H1 (cell line): ENCODE measurements at regions not wholly inside any gene's neighbourhood (a gene's known extent, or its start where the extent isn't known, plus 50 kb on each side); places are given as distances from the start of the nearest gene placed in this dataset.

Experiments
- CTCF ChIA-PET: fragments of 300-600 bp; sonication (Branson Sonifier 250); formaldehyde crosslinking; loops from one replicate; lab custom pipeline; 2021; ENCODE audit not compliant: partially characterized antibody; lab: Charles Lee
- POLR2A ChIA-PET: fragments of 300-600 bp; sonication (Branson Sonifier 250); formaldehyde crosslinking; loops from one replicate; lab custom pipeline; 2021; ENCODE audit warnings: inconsistent platforms; ENCODE audit not compliant: partially characterized antibody; lab: Charles Lee
- DNase-seq, 2 experiments: peaks; one replicate each; pipeline versions ENCODE4 v3.0.0 to v3.0.0-alpha.2; 2010 to 2022; ENCODE audit warnings: low spot score in 2 of 2, low read depth in 1 of 2, mixed read lengths in 1 of 2
- FAIRE-seq: peaks from 2 replicates; lab custom pipeline; 2011; peaks lifted over from hg19 to GRCh38; lab: Jason Lieb, UNC
- H2AFZ ChIP-seq: 2 replicates; pipeline ENCODE4 v1.8.1; 2012; ENCODE audit warnings: low read length, inconsistent platforms
- H2AK5ac ChIP-seq: 2 replicates; pipeline ENCODE4 v1.6.1; 2013; ENCODE audit warnings: low read depth, low read length
- H2BK120ac ChIP-seq: replicated peaks from 2 replicates; pipeline ENCODE3; 2013; ENCODE audit warnings: low read depth, low read length, inconsistent platforms
- H2BK12ac ChIP-seq: 2 replicates; pipeline ENCODE4 v1.6.1; 2013; ENCODE audit warnings: low read depth, low read length
- H2BK15ac ChIP-seq: 2 replicates; pipeline ENCODE4 v1.6.1; 2013; ENCODE audit warnings: low read length
- H2BK20ac ChIP-seq: 2 replicates; pipeline ENCODE4 v1.6.1; 2013; ENCODE audit warnings: low read length
- H2BK5ac ChIP-seq: 2 replicates; pipeline ENCODE4 v1.6.1; 2013; ENCODE audit warnings: low read depth, low read length
- H3K14ac ChIP-seq: 2 replicates; pipeline ENCODE4 v1.6.1; 2013; ENCODE audit warnings: inconsistent platforms; ENCODE audit not compliant: insufficient read length
- H3K18ac ChIP-seq: 2 replicates; pipeline ENCODE4 v1.6.1; 2013; ENCODE audit warnings: low read length; ENCODE audit errors: extremely low read depth
- H3K23ac ChIP-seq: 2 replicates; pipeline ENCODE4 v1.6.1; 2013; ENCODE audit warnings: inconsistent platforms; ENCODE audit not compliant: insufficient read length
- H3K23me2 ChIP-seq: 2 replicates; pipeline ENCODE4 v1.6.1; 2013; ENCODE audit warnings: low read depth, low read length
- H3K27ac ChIP-seq: 2 replicates; pipeline ENCODE4 v1.6.1; 2011; ENCODE audit warnings: low read depth, low read length, inconsistent platforms
- H3K27me3 ChIP-seq, 4 experiments: replicated peaks in 1 of 4; 1 replicate in 1 of 4; 2 replicates in 3 of 4; pipeline versions ENCODE4 v1.6.1 to v1.8.1; 2011 to 2013; ENCODE audit warnings: low read length in 3 of 4, mild to moderate bottlenecking in 3 of 4, inconsistent platforms in 2 of 4, mixed read lengths in 2 of 4, moderate library complexity in 1 of 4; ENCODE audit not compliant: control insufficient read depth in 3 of 4, insufficient read depth in 3 of 4; ENCODE audit errors: extremely low read depth in 1 of 4
- H3K36me3 ChIP-seq, 4 experiments: 2 replicates each; pipeline versions ENCODE4 v1.6.1 to v1.8.1; 2011 to 2013; ENCODE audit warnings: mild to moderate bottlenecking in 4 of 4, low read length in 3 of 4, moderate library complexity in 2 of 4, control low read depth in 1 of 4, inconsistent platforms in 1 of 4; ENCODE audit not compliant: insufficient read depth in 4 of 4, control insufficient read depth in 2 of 4
- H3K4ac ChIP-seq: replicated peaks from 2 replicates; pipeline ENCODE3; 2013; ENCODE audit warnings: low read length, low read depth, mixed read lengths, inconsistent platforms; ENCODE audit not compliant: insufficient read length
- H3K4me1 ChIP-seq, 4 experiments: replicated peaks in 1 of 4; 1 replicate in 1 of 4; 2 replicates in 3 of 4; pipeline versions ENCODE4 v1.6.1 to v1.8.1; 2011 to 2013; ENCODE audit warnings: low read length in 3 of 4, inconsistent platforms in 2 of 4, mixed read lengths in 1 of 4; ENCODE audit not compliant: insufficient read depth in 4 of 4, control insufficient read depth in 3 of 4
- H3K4me2 ChIP-seq, 2 experiments: 2 replicates each; pipeline versions ENCODE4 v1.6.1 to v1.8.1; 2011 to 2013; ENCODE audit warnings: low read depth in 2 of 2, low read length in 2 of 2, control low read depth in 1 of 2, inconsistent platforms in 1 of 2, mild to moderate bottlenecking in 1 of 2; ENCODE audit not compliant: insufficient read depth in 1 of 2
- H3K4me3 ChIP-seq, 4 experiments: fragments of 200-600, 300-600 bp in 1 of 4; sonication (generic), shearing (Covaris generic), sonication (Bioruptor Twin) in 1 of 4; 2 replicates each; pipeline versions ENCODE4 v1.5.1 to v1.8.1; 2011 to 2016; ENCODE audit warnings: low read length in 4 of 4, low read depth in 3 of 4, control low read depth in 2 of 4, inconsistent platforms in 2 of 4, mild to moderate bottlenecking in 2 of 4, mixed read lengths in 1 of 4, moderate library complexity in 1 of 4; ENCODE audit not compliant: insufficient read depth in 2 of 4; ENCODE audit errors: extremely low read depth in 1 of 4
- H3K56ac ChIP-seq: replicated peaks from 2 replicates; pipeline ENCODE3; 2013; ENCODE audit warnings: low read depth, mild to moderate bottlenecking, mixed read lengths, low read length, inconsistent platforms; ENCODE audit not compliant: insufficient read length
- H3K79me1 ChIP-seq: 2 replicates; pipeline ENCODE4 v1.6.1; 2013; ENCODE audit warnings: low read depth, low read length, control low read depth
- H3K79me2 ChIP-seq, 2 experiments: 2 replicates each; pipeline versions ENCODE4 v1.6.1 to v1.8.1; 2012 to 2013; ENCODE audit warnings: low read length in 2 of 2, mild to moderate bottlenecking in 2 of 2, inconsistent platforms in 1 of 2; ENCODE audit not compliant: insufficient read depth in 2 of 2, control insufficient read depth in 1 of 2
- H3K9ac ChIP-seq, 4 experiments: replicated peaks in 1 of 4; 1 replicate in 1 of 4; 2 replicates in 3 of 4; pipeline versions ENCODE4 v1.6.1 to v1.8.1; 2011 to 2013; ENCODE audit warnings: low read depth in 3 of 4, low read length in 3 of 4, control low read depth in 2 of 4, mild to moderate bottlenecking in 2 of 4, moderate library complexity in 2 of 4, inconsistent platforms in 1 of 4; ENCODE audit errors: extremely low read depth in 1 of 4
- H3K9me3 ChIP-seq, 2 experiments: 2 replicates each; pipeline versions ENCODE4 v1.6.1 to v1.8.1; 2012 to 2013; ENCODE audit warnings: mild to moderate bottlenecking in 2 of 2, moderate library complexity in 2 of 2, control low read depth in 1 of 2, inconsistent platforms in 1 of 2, low read depth in 1 of 2, low read length in 1 of 2, mixed read lengths in 1 of 2; ENCODE audit not compliant: insufficient read depth in 2 of 2
- H4K20me1 ChIP-seq, 2 experiments: replicated peaks in 1 of 2; 2 replicates each; pipeline versions ENCODE3 to v1.8.1; 2011 to 2013; ENCODE audit warnings: inconsistent platforms in 2 of 2, low read length in 2 of 2, mild to moderate bottlenecking in 1 of 2; ENCODE audit not compliant: insufficient read depth in 2 of 2, control insufficient read depth in 1 of 2
- H4K5ac ChIP-seq: 2 replicates; pipeline ENCODE4 v1.6.1; 2013; ENCODE audit warnings: low read length, low read depth, mixed read lengths, inconsistent platforms; ENCODE audit not compliant: insufficient read length
- H4K8ac ChIP-seq: 2 replicates; pipeline ENCODE4 v1.8.0; 2013; ENCODE audit warnings: mild to moderate bottlenecking, moderate library complexity, low read length, inconsistent platforms; ENCODE audit not compliant: insufficient read depth; ENCODE audit errors: extremely low read depth
- H4K91ac ChIP-seq: replicated peaks from 2 replicates; pipeline ENCODE3; 2013; ENCODE audit warnings: low read length, mixed read lengths, inconsistent platforms; ENCODE audit not compliant: insufficient read length
- CBX5 ChIP-seq: fragments of 300-800, 300-1000 bp; sonication (generic); IDR thresholded peaks from 2 replicates; pipeline ENCODE4 v1.7.1; 2016; ENCODE audit warnings: antibody characterized with exemption, low read length, low read depth
- CBX8 ChIP-seq: fragments of 300-800, 300-1000 bp; sonication (generic); IDR thresholded peaks from 2 replicates; pipeline ENCODE4 v1.7.1; 2016; ENCODE audit warnings: low read depth, low read length, borderline replicate concordance
- CHD2 ChIP-seq: IDR thresholded peaks from 2 replicates; pipeline ENCODE4 v1.6.1; 2012; ENCODE audit warnings: low read length, improper control_type of control experiment
- EGR1 ChIP-seq: IDR thresholded peaks from 2 replicates; pipeline ENCODE4 v1.6.1; 2011; ENCODE audit warnings: low read depth, low read length, borderline replicate concordance
- EP300 ChIP-seq, 2 experiments: IDR thresholded peaks; 1 replicate in 1 of 2; 2 replicates in 1 of 2; pipeline ENCODE4 v1.6.1; 2011 to 2012; ENCODE audit warnings: low read depth in 2 of 2, low read length in 2 of 2, mild to moderate bottlenecking in 2 of 2, borderline replicate concordance in 1 of 2, inconsistent platforms in 1 of 2, moderate library complexity in 1 of 2
- KDM5A ChIP-seq: fragments of 200-600 bp; IDR thresholded peaks from 2 replicates; pipeline ENCODE4 v1.7.1; 2012; ENCODE audit warnings: mild to moderate bottlenecking, low read length, inconsistent platforms, mixed read lengths
- RBBP5 ChIP-seq: IDR thresholded peaks from 2 replicates; pipeline ENCODE4 v1.7.1; 2012; ENCODE audit warnings: low read depth, mild to moderate bottlenecking, inconsistent platforms, low read length, moderate library complexity, borderline replicate concordance
- RFX5 ChIP-seq: IDR thresholded peaks from 2 replicates; pipeline ENCODE4 v1.6.1; 2011; ENCODE audit warnings: low read depth, low read length, improper control_type of control experiment, borderline replicate concordance
- RXRA ChIP-seq: IDR thresholded peaks from 2 replicates; pipeline ENCODE4 v1.6.1; 2011; ENCODE audit warnings: low read depth, mild to moderate bottlenecking, low read length, moderate library complexity; ENCODE audit not compliant: insufficient read depth
- SAP30 ChIP-seq: fragments of 300-600 bp; sonication (generic); IDR thresholded peaks from 2 replicates; pipeline ENCODE4 v1.7.1; 2012; ENCODE audit warnings: low read length, moderate library complexity, mild to moderate bottlenecking, inconsistent platforms; ENCODE audit not compliant: insufficient read depth, insufficient replicate concordance
- SIN3A ChIP-seq, 2 experiments: IDR thresholded peaks in 1 of 2; conservative IDR thresholded peaks in 1 of 2; 2 replicates each; pipeline ENCODE4 v1.6.1; 2011 to 2012; ENCODE audit warnings: low read length in 2 of 2, improper control_type of control experiment in 1 of 2, low read depth in 1 of 2, mild to moderate bottlenecking in 1 of 2
- SRF ChIP-seq: IDR thresholded peaks from 2 replicates; pipeline ENCODE4 v1.6.1; 2011; ENCODE audit warnings: mild to moderate bottlenecking, low read depth, low read length, moderate library complexity
- TEAD4 ChIP-seq: IDR thresholded peaks from 2 replicates; pipeline ENCODE4 v1.6.1; 2012; ENCODE audit warnings: low read depth, low read length, inconsistent platforms, mixed read lengths
- WGBS, 2 experiments: shearing (Covaris generic) in 1 of 2; methylation state at CpG; one replicate each; pipeline versions ENCODE4 v1.1.6 to v1.1.7; 2013 to 2015; ENCODE audit warnings: low lambda C conversion rate in 2 of 2, mixed read lengths in 2 of 2, inconsistent platforms in 1 of 2, low coverage in 1 of 2, missing lambda C conversion rate in 1 of 2; ENCODE audit not compliant: insufficient replicate concordance in 2 of 2, insufficient coverage in 1 of 2, insufficient read length in 1 of 2; ENCODE audit errors: extremely low coverage in 1 of 2, missing lambda C conversion rate in 1 of 2; 5-methylcytosine and 5-hydroxymethylcytosine counted together
- TF ChIP-seq, protein P1 (sequence below): IDR thresholded peaks from 2 replicates; pipeline ENCODE4 v1.6.1; 2012; ENCODE audit warnings: inconsistent platforms

DNA sequence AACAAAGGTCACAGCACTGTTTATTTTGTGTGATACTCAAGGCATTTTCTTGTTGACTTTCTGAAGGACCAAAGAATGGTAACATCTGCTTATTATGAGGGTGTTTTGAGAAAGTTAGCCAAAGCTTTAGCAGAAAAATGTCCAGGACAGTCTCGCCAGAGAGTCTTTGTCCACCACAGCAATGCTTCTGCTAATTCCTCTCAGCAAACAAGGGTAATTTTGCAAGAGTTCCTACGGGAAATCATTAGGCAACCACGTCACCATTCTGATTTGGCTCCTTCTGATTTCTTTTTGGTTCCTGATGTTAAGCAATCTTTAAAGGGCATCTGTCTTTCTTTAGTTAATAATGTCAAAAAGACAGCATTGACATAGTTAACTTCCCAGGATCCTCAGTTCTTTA lies 639.3 kb upstream of the STEAP1 start:
- no peaks in the 10 kb centered on the region for H3K79me1 ChIP-seq
- H3K14ac ChIP-seq = no peak overlapping the region
- DNase-seq (no peak), FAIRE-seq (no peak)
- H3K36me3 ChIP-seq = no peaks in the 10 kb centered on the region
- H3K4me1 ChIP-seq = no peaks in the 10 kb centered on the region
- no peak overlapping the region for H3K4me2 ChIP-seq
- H2BK20ac ChIP-seq = no peak overlapping the region
- H2BK120ac ChIP-seq = no peak overlapping the region
- no peak overlapping the region for H4K91ac ChIP-seq
- H3K27me3 ChIP-seq = no peaks in the 10 kb centered on the region
- H2AK5ac ChIP-seq = no peak overlapping the region
- no peaks in the 10 kb centered on the region for H3K79me2 ChIP-seq
- H4K8ac ChIP-seq = no peak overlapping the region
- no peak overlapping the region for H2AFZ ChIP-seq
- no peak overlapping the region for H3K27ac ChIP-seq
- CTCF ChIA-PET = no interaction called here
- H3K56ac ChIP-seq = no peak overlapping the region
- H3K18ac ChIP-seq = no peak overlapping the region
- WGBS, 2 experiments = 93% methylated on average over 3 of the region's 3 CpGs; no CpG with 5 or more reads in 1 of the 2 experiments
- H4K20me1 ChIP-seq = no peaks in the 10 kb centered on the region
- H3K9ac ChIP-seq = no peak overlapping the region
- H3K4me3 ChIP-seq = no peak overlapping the region
- no peak overlapping the region for H2BK15ac ChIP-seq
- no peaks in the 10 kb centered on the region for H3K23me2 ChIP-seq
- H3K4ac ChIP-seq = no peak overlapping the region
- no peak overlapping the region for H2BK5ac ChIP-seq
- H3K9me3 ChIP-seq = peaks cover 0 to 2% of the 10 kb centered on the region in 2 experiments; a peak in 1 of 4 replicates
- no peak overlapping the region for H2BK12ac ChIP-seq
- POLR2A ChIA-PET = no interaction called here
- H3K23ac ChIP-seq = no peak overlapping the region
- H4K5ac ChIP-seq = no peak overlapping the region
- no peak for TF ChIP-seq CBX8
- no peak for TF ChIP-seq SAP30
- TF ChIP-seq CBX5 = no peak
- no peak for TF ChIP-seq RFX5
- TF ChIP-seq RBBP5 = no peak
- no peak for TF ChIP-seq CHD2
- no peak for TF ChIP-seq RXRA
- no peak for TF ChIP-seq EP300 (IDR thresholded peaks at IDR 0.05; ENCODE audit: borderline replicate concordance in 1 of 2, low read depth in 2 of 2, low read length in 2 of 2)
- no peak for TF ChIP-seq TEAD4
- TF ChIP-seq, protein P1, sequence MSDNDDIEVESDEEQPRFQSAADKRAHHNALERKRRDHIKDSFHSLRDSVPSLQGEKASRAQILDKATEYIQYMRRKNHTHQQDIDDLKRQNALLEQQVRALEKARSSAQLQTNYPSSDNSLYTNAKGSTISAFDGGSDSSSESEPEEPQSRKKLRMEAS = no peak
- no peak for TF ChIP-seq EGR1
- TF ChIP-seq KDM5A = no peak
- no peak for TF ChIP-seq SIN3A (conservative IDR thresholded peaks at IDR 0.05 in 1 of 2, IDR thresholded peaks at IDR 0.05 in 1 of 2; ENCODE audit: low read depth in 1 of 2, low read length in 2 of 2)
- no peak for TF ChIP-seq SRF
